Liver (tissue), 8 donors: ENCODE measurements at regions not wholly inside any gene's neighbourhood (a gene's known extent, or its start where the extent isn't known, plus 50 kb on each side); places are given as distances from the start of the nearest gene placed in this dataset.
A peak's percentile ranks its signal among the peaks of the same experiment; 100 is the strongest.
"Not testable (repeated sequence)": the region's sequence is repeated elsewhere in the genome, so short reads cannot be mapped to it uniquely, and the experiment has no call there.

Experiments
- DNase-seq: peaks from one replicate; pipeline ENCODE4 v3.0.0-alpha.2; 2017; ENCODE audit warnings: low spot score
- H3K27ac ChIP-seq, 2 donors: one replicate each; pipeline ENCODE4 v1.7.0; 2013; ENCODE audit warnings: inconsistent platforms in 2 of 2, low read length in 2 of 2, control low read depth in 1 of 2, low read depth in 1 of 2, mild to moderate bottlenecking in 1 of 2
- H3K27me3 ChIP-seq, 4 donors: one replicate each; pipeline versions ENCODE4 v1.6.1 to v1.7.0; 2013; ENCODE audit warnings: low read length in 3 of 4, inconsistent platforms in 1 of 4, mild to moderate bottlenecking in 1 of 4, moderate library complexity in 1 of 4; ENCODE audit not compliant: control insufficient read depth in 4 of 4, insufficient read depth in 4 of 4
- H3K36me3 ChIP-seq, 4 donors: one replicate each; pipeline versions ENCODE4 v1.6.1 to v1.7.0; 2013; ENCODE audit warnings: low read length in 3 of 4, mild to moderate bottlenecking in 3 of 4, low read depth in 1 of 4, moderate library complexity in 1 of 4; ENCODE audit not compliant: control insufficient read depth in 4 of 4, insufficient read depth in 3 of 4
- H3K4me1 ChIP-seq, 4 donors: one replicate each; pipeline versions ENCODE4 v1.6.1 to v1.7.0; 2013; ENCODE audit warnings: low read length in 3 of 4, mild to moderate bottlenecking in 3 of 4, moderate library complexity in 1 of 4; ENCODE audit not compliant: control insufficient read depth in 4 of 4, insufficient read depth in 4 of 4
- H3K4me3 ChIP-seq, 3 donors: one replicate each; pipeline versions ENCODE4 v1.6.1 to v1.7.0; 2013; ENCODE audit warnings: low read length in 3 of 3, control low read depth in 1 of 3, low read depth in 1 of 3, mild to moderate bottlenecking in 1 of 3
- H3K9ac ChIP-seq, 2 donors: one replicate each; pipeline ENCODE4 v1.7.0; 2013; ENCODE audit warnings: low read length in 2 of 2, mild to moderate bottlenecking in 2 of 2, moderate library complexity in 2 of 2, control low read depth in 1 of 2, low read depth in 1 of 2
- H3K9me3 ChIP-seq, 4 donors: one replicate each; pipeline versions ENCODE4 v1.6.1 to v1.7.0; 2013; ENCODE audit warnings: low read length in 3 of 4; ENCODE audit not compliant: control insufficient read depth in 4 of 4
- EGR1 ChIP-seq, 2 donors: IDR thresholded peaks; 2 replicates each; pipeline ENCODE4 v1.6.1; 2016 to 2018; ENCODE audit warnings: antibody characterized with exemption in 2 of 2, low read depth in 2 of 2
- FOXA2 ChIP-seq: IDR thresholded peaks from 2 replicates; pipeline ENCODE4 v1.6.1; 2016; ENCODE audit warnings: antibody characterized with exemption
- GABPA ChIP-seq, 2 donors: IDR thresholded peaks in 1 of 2; conservative IDR thresholded peaks in 1 of 2; 2 replicates each; pipeline ENCODE4 v1.6.1; 2016; ENCODE audit warnings: antibody characterized with exemption in 2 of 2, mild to moderate bottlenecking in 1 of 2, moderate library complexity in 1 of 2
- HNF4A ChIP-seq, 2 donors: conservative IDR thresholded peaks; 2 replicates each; pipeline ENCODE4 v1.6.1; 2016; ENCODE audit warnings: antibody characterized with exemption in 2 of 2, mild to moderate bottlenecking in 2 of 2
- HNF4G ChIP-seq: IDR thresholded peaks from 2 replicates; pipeline ENCODE4 v1.6.1; 2016; ENCODE audit warnings: antibody characterized with exemption
- JUND ChIP-seq, 2 donors: IDR thresholded peaks; 2 replicates each; pipeline ENCODE4 v1.6.1; 2016; ENCODE audit warnings: antibody characterized with exemption in 2 of 2
- NR2F2 ChIP-seq: IDR thresholded peaks from 2 replicates; pipeline ENCODE4 v1.6.1; 2016; ENCODE audit warnings: antibody characterized with exemption
- RAD21 ChIP-seq, 2 donors: IDR thresholded peaks; 2 replicates each; pipeline ENCODE4 v1.6.1; 2016; ENCODE audit warnings: antibody characterized with exemption in 2 of 2, mild to moderate bottlenecking in 2 of 2
- TAF1 ChIP-seq: conservative IDR thresholded peaks from 2 replicates; pipeline ENCODE4 v1.6.1; 2016; ENCODE audit warnings: antibody characterized with exemption, mild to moderate bottlenecking
- YY1 ChIP-seq: IDR thresholded peaks from 2 replicates; pipeline ENCODE4 v1.6.1; 2016; ENCODE audit warnings: antibody characterized with exemption, mild to moderate bottlenecking
- WGBS: extraction: QIAGEN DNeasy Blood & Tissue Kit; methylation state at CpG from one replicate; pipeline ENCODE4 v1.1.7; 2013; 5-methylcytosine and 5-hydroxymethylcytosine counted together
- TF ChIP-seq, protein P1 (sequence below): fragments of 150-350 bp; IDR thresholded peaks from 2 replicates; pipeline ENCODE4 v1.5.1; 2017; ENCODE audit warnings: improper control_type of control experiment, low read depth, low read length; ENCODE audit not compliant: missing input control
- TF ChIP-seq, protein P2 (sequence below): IDR thresholded peaks from 2 replicates; pipeline ENCODE4 v1.6.1; 2016; ENCODE audit warnings: antibody characterized with exemption, mild to moderate bottlenecking
- TF ChIP-seq, protein P3 (sequence below): IDR thresholded peaks from 2 replicates; pipeline ENCODE4 v1.6.1; 2016; ENCODE audit warnings: antibody characterized with exemption
- donor health status: healthy.
- donor health status: healthy.
- donor health status: healthy.
- donor health status: healthy.
- donor health status: healthy.

DNA sequence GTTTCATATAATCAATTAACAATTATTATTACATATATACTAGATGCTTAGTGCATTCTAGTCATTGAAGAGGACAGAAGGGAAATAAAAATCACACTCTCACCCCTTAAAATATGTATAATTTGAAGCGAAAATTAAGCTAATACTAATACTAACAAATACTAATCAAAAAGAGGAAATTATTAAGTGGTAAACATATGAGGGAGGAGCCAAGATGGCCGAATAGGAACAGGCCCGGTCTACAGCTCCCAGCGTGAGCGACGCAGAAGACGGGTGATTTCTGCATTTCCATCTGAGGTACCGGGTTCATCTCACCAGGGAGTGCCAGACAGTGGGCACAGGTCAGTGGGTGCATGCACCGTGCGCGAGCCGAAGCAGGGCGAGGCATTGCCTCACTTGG lies 344.2 kb downstream of the RAP2B start:
- H3K27me3 ChIP-seq, DNase-seq, H3K27ac ChIP-seq, H3K9me3 ChIP-seq, H3K4me3 ChIP-seq, H3K36me3 ChIP-seq, H3K4me1 ChIP-seq, H3K9ac ChIP-seq: not testable (repeated sequence)
- WGBS, result 91% methylated on average over 8 of the region's 13 CpGs

DNA sequence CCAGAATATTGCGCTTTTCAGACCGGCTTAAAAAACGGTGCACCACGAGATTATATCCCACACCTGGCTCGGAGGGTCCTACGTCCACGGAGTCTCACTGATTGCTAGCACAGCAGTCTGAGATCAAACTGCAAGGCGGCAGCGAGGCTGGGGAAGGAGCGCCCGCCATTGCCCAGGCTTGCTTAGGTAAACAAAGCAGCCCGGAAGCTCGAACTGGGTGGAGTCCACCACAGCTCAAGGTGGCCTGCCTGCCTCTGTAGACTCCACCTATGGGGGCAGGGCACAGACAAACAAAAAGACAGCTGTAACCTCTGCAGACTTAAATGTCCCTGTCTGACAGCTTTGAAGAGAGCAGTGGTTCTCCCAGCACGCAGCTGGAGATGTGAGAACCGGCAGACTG lies 344.7 kb downstream of the RAP2B start:
- WGBS, result 76% methylated on average over 13 of the region's 15 CpGs

DNA sequence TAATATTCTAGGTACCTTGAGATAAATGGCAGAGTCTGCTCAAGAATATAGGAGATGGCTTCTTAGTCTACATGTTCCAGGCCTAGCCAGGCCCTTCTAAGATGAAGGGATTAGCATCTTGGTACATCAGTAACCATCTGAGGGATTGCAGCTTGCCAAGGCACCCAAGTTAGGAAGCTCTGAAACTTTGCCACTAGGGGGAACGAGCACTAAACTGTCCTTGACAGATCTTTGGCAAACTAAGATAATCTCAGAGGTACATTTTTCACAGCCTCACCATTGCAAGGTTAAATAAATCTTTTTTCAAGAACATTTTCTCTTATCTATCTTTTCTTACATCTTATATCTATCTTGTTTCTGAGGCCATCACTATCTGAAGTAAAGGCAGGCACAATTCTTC lies 351.2 kb downstream of the RAP2B start:
- H3K4me1 ChIP-seq, result no peaks in the 10 kb centered on the region
- 15% methylated on average over 1 of the region's 1 CpG for WGBS
- TF ChIP-seq RAD21 (IDR thresholded peaks at IDR 0.05), result peak in 1 of 2 donors; percentile 36
- TF ChIP-seq EGR1 (IDR thresholded peaks at IDR 0.05; ENCODE audit: low read depth in 2 of 2), result no peak
- peaks cover 0 to 1% (median 0%) of the 10 kb centered on the region in 4 donors for H3K9me3 ChIP-seq
- H3K4me3 ChIP-seq, result no peak overlapping the region
- H3K27ac ChIP-seq, result no peak overlapping the region
- no peak for DNase-seq
- H3K27me3 ChIP-seq, result no peaks in the 10 kb centered on the region
- no peak overlapping the region for H3K9ac ChIP-seq
- no peaks in the 10 kb centered on the region for H3K36me3 ChIP-seq

More for the DNA sequence above, 344.7 kb downstream of the RAP2B start:
- not testable (repeated sequence) for H3K27me3 ChIP-seq, H3K4me1 ChIP-seq, H3K36me3 ChIP-seq, H3K9ac ChIP-seq, H3K4me3 ChIP-seq, DNase-seq, H3K27ac ChIP-seq, H3K9me3 ChIP-seq

DNA sequence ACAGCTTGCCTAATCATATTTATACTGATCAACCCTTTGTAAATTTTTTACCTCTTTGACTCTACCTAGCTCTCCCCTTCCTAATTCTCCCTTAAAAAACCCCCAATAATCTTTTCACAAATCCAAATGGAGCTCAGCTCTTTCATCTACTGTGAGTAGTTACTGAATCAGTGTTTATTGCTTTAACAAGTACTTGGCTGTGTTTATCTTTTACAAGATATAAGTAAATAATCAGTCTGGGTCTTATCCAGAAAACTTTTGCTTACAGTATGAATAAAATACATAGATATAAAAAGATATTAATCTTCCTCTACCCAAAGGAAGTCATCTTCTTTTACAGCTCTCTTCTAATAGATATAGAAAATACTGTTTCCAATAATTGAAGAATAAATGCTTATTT lies 366.4 kb downstream of the RAP2B start:
- no peak for TF ChIP-seq HNF4A (conservative IDR thresholded peaks at IDR 0.05)
- no peak for TF ChIP-seq TAF1
- no peak for TF ChIP-seq NR2F2
- no peak for TF ChIP-seq GABPA (IDR thresholded peaks at IDR 0.05 in 1 of 2, conservative IDR thresholded peaks at IDR 0.05 in 1 of 2)
- no peak overlapping the region for H3K4me3 ChIP-seq
- H3K36me3 ChIP-seq, result no peaks in the 10 kb centered on the region
- H3K27ac ChIP-seq, result no peak overlapping the region
- no peak overlapping the region for H3K9ac ChIP-seq
- no peaks in the 10 kb centered on the region for H3K27me3 ChIP-seq
- no peaks in the 10 kb centered on the region for H3K4me1 ChIP-seq
- no peaks in the 10 kb centered on the region for H3K9me3 ChIP-seq
- no peak for DNase-seq

DNA sequence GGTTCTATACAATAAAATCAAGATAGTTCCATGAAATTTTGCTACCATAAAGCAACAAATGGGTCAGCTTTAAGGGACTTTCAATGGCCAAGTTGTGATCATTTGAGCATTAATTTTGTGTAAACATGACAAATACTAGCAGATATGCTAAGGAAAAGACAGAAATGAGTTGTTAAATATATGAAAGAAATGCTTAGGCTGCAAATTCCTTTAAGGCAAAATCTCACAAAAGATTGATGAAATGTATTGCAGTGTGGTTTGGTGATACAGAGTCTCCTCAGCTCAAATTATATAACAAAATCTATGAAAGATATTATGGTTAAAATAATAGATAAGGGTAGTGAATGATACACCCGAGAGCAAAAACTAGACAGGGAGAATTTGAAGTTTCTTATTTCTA lies 377.2 kb downstream of the RAP2B start:
- DNase-seq, result no peak
- no peak overlapping the region for H3K9ac ChIP-seq
- TF ChIP-seq, protein P1, sequence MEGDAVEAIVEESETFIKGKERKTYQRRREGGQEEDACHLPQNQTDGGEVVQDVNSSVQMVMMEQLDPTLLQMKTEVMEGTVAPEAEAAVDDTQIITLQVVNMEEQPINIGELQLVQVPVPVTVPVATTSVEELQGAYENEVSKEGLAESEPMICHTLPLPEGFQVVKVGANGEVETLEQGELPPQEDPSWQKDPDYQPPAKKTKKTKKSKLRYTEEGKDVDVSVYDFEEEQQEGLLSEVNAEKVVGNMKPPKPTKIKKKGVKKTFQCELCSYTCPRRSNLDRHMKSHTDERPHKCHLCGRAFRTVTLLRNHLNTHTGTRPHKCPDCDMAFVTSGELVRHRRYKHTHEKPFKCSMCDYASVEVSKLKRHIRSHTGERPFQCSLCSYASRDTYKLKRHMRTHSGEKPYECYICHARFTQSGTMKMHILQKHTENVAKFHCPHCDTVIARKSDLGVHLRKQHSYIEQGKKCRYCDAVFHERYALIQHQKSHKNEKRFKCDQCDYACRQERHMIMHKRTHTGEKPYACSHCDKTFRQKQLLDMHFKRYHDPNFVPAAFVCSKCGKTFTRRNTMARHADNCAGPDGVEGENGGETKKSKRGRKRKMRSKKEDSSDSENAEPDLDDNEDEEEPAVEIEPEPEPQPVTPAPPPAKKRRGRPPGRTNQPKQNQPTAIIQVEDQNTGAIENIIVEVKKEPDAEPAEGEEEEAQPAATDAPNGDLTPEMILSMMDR, result no peak
- TF ChIP-seq, protein P2, sequence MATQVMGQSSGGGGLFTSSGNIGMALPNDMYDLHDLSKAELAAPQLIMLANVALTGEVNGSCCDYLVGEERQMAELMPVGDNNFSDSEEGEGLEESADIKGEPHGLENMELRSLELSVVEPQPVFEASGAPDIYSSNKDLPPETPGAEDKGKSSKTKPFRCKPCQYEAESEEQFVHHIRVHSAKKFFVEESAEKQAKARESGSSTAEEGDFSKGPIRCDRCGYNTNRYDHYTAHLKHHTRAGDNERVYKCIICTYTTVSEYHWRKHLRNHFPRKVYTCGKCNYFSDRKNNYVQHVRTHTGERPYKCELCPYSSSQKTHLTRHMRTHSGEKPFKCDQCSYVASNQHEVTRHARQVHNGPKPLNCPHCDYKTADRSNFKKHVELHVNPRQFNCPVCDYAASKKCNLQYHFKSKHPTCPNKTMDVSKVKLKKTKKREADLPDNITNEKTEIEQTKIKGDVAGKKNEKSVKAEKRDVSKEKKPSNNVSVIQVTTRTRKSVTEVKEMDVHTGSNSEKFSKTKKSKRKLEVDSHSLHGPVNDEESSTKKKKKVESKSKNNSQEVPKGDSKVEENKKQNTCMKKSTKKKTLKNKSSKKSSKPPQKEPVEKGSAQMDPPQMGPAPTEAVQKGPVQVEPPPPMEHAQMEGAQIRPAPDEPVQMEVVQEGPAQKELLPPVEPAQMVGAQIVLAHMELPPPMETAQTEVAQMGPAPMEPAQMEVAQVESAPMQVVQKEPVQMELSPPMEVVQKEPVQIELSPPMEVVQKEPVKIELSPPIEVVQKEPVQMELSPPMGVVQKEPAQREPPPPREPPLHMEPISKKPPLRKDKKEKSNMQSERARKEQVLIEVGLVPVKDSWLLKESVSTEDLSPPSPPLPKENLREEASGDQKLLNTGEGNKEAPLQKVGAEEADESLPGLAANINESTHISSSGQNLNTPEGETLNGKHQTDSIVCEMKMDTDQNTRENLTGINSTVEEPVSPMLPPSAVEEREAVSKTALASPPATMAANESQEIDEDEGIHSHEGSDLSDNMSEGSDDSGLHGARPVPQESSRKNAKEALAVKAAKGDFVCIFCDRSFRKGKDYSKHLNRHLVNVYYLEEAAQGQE, result no peak
- TF ChIP-seq JUND (IDR thresholded peaks at IDR 0.05) (no peak), GABPA (IDR thresholded peaks at IDR 0.05 in 1 of 2, conservative IDR thresholded peaks at IDR 0.05 in 1 of 2) (no peak), RAD21 (IDR thresholded peaks at IDR 0.05) (no peak), HNF4A (conservative IDR thresholded peaks at IDR 0.05) (no peak), YY1 (no peak), HNF4G (no peak), FOXA2 (no peak), NR2F2 (no peak)
- TF ChIP-seq, protein P3, sequence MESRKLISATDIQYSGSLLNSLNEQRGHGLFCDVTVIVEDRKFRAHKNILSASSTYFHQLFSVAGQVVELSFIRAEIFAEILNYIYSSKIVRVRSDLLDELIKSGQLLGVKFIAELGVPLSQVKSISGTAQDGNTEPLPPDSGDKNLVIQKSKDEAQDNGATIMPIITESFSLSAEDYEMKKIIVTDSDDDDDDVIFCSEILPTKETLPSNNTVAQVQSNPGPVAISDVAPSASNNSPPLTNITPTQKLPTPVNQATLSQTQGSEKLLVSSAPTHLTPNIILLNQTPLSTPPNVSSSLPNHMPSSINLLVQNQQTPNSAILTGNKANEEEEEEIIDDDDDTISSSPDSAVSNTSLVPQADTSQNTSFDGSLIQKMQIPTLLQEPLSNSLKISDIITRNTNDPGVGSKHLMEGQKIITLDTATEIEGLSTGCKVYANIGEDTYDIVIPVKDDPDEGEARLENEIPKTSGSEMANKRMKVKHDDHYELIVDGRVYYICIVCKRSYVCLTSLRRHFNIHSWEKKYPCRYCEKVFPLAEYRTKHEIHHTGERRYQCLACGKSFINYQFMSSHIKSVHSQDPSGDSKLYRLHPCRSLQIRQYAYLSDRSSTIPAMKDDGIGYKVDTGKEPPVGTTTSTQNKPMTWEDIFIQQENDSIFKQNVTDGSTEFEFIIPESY, result no peak
- no peak overlapping the region for H3K27ac ChIP-seq
- 48% methylated on average over 1 of the region's 1 CpG for WGBS
- H3K27me3 ChIP-seq, result no peaks in the 10 kb centered on the region
- H3K9me3 ChIP-seq, result no peaks in the 10 kb centered on the region
- H3K4me1 ChIP-seq, result no peaks in the 10 kb centered on the region
- H3K4me3 ChIP-seq, result no peak overlapping the region
- H3K36me3 ChIP-seq, result no peaks in the 10 kb centered on the region
